ENCODE measurements at regions not wholly inside any gene's neighbourhood (a gene's known extent, or its start where the extent isn't known, plus 50 kb on each side); places are given as distances from the start of the nearest gene placed in this dataset.
"Not testable (repeated sequence)": the region's sequence is repeated elsewhere in the genome, so short reads cannot be mapped to it uniquely, and the experiment has no call there.

GRCh38 chr10:7046615-7047014 is 364.2 kb downstream of the SFMBT2 start:
- peaks cover 39% of the 10 kb centered on the region for H3K36me3 Mint-ChIP-seq
- no peaks in the 10 kb centered on the region for H3K27me3 Mint-ChIP-seq
- H3K4me3 Mint-ChIP-seq, result peak overlapping the region; percentile 64
- H3K27ac Mint-ChIP-seq, result peak overlapping the region; percentile 97 to 99
- ATAC-seq (peak; percentile 71 to 77), DNase-seq (ENCODE audit: low spot score) (no peak)
- peaks cover 3% of the 10 kb centered on the region for H3K9me3 Mint-ChIP-seq
- H3K4me1 Mint-ChIP-seq (ENCODE audit: low read depth in 2 of 2), result peaks cover 72 to 74% of the 10 kb centered on the region in 2 donors

DNA sequence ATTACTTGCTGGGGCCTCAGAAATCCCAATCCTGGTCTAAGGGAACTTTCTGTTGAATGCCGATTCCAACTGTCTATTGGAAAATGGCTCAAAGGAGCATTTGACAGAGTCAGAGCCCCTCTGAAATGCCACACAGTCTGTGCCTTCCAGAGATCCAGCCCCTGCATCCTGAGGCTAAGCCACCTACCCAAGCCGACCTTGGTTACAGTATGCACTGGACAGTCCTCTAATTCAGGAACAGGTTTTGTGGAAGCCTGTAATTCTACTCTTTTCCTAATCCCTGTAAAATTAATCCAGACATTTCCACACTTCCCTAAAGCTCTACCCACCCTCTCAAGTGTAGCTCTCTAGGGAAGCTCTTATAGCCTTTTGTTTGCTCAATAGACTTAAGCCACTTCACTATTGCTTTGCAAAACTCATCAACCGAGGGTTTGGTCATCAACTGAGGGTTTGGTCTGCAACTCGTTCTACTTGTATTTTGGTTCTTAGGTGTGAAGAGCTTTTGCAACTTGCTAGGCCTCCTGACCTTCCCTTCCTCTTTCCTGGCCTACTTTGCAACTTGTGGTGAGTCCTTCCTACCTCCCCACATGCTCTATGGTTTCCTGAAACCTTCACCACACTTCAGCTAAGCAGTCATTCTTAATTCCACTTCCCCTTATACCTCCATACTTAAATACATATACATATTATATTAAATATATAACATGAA is 364.8 kb downstream of the SFMBT2 start:
- ATAC-seq (peak; percentile 89 to 92), DNase-seq (ENCODE audit: low spot score) (peak; percentile 86)
- Mint-ChIP-seq H3K4me3 (peak overlapping the region; percentile 64), H3K27ac (peak overlapping the region; percentile 97 to 99), H3K9me3 (peaks cover 6% of the 10 kb centered on the region), H3K4me1 (ENCODE audit: low read depth in 2 of 2) (peaks cover 74% of the 10 kb centered on the region in 2 donors), H3K36me3 (peaks cover 42% of the 10 kb centered on the region), H3K27me3 (no peaks in the 10 kb centered on the region)

GRCh38 chr10:7043055-7043653 is 367.7 kb downstream of the SFMBT2 start:
- H3K4me1 Mint-ChIP-seq (ENCODE audit: low read depth in 2 of 2), result peaks cover 91 to 97% of the 10 kb centered on the region in 2 donors
- ATAC-seq (no peak), DNase-seq (ENCODE audit: low spot score) (no peak)
- H3K4me3 Mint-ChIP-seq, result peak overlapping the region; percentile 47
- H3K27ac Mint-ChIP-seq, result peak overlapping the region; percentile 97 to 99
- peaks cover 3% of the 10 kb centered on the region for H3K9me3 Mint-ChIP-seq
- no peaks in the 10 kb centered on the region for H3K27me3 Mint-ChIP-seq
- peaks cover 37% of the 10 kb centered on the region for H3K36me3 Mint-ChIP-seq

GRCh38 chr10:7042419-7043054 is 368.3 kb downstream of the SFMBT2 start:
- ATAC-seq, result no peak
- no peaks in the 10 kb centered on the region for H3K27me3 Mint-ChIP-seq
- peaks cover 35% of the 10 kb centered on the region for H3K36me3 Mint-ChIP-seq
- no peak for DNase-seq (ENCODE audit: low spot score)
- H3K4me3 Mint-ChIP-seq, result peak overlapping the region; percentile 47
- H3K9me3 Mint-ChIP-seq, result peaks cover 3% of the 10 kb centered on the region
- H3K27ac Mint-ChIP-seq, result peak overlapping the region; percentile 97 to 99
- peaks cover 89 to 95% of the 10 kb centered on the region in 2 donors for H3K4me1 Mint-ChIP-seq (ENCODE audit: low read depth in 2 of 2)

DNA sequence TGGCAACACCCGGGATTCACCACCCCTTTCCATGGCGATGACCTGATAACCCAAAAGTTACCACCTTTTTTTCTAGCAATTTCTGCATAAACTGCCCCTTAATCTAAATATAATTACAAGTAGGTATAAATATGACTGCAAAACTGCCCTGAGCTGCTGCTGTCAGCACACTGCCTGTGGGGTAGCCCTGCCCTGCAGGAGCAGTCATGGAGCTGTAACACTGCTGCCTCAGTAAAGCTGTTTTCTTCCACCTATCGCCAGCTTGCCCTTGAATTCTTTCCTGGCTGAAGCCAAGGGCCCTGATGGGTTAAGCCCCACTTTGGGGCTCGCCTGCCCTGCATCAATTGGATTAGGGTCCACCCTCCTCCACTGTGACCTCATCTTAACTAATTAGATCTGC is 368.8 kb downstream of the SFMBT2 start:
- Mint-ChIP-seq H3K4me3 (peak overlapping the region; percentile 30), H3K27ac (peak overlapping the region; percentile 97 to 99), H3K9me3 (peaks cover 3% of the 10 kb centered on the region), H3K4me1 (ENCODE audit: low read depth in 2 of 2) (peaks cover 89 to 93% of the 10 kb centered on the region in 2 donors), H3K36me3 (peaks cover 35% of the 10 kb centered on the region), H3K27me3 (no peaks in the 10 kb centered on the region)
- DNase-seq (ENCODE audit: low spot score), result no peak
- no peak for ATAC-seq

- no peak for DNase-seq (ENCODE audit: low spot score)
- Mint-ChIP-seq H3K4me1 (ENCODE audit: low read depth in 2 of 2) (peaks cover 90 to 93% of the 10 kb centered on the region in 2 donors), H3K9me3 (peaks cover 3% of the 10 kb centered on the region), H3K27me3 (no peaks in the 10 kb centered on the region), H3K27ac (peak overlapping the region; percentile 97 to 99), H3K4me3 (no peak overlapping the region), H3K36me3 (peaks cover 40% of the 10 kb centered on the region)
- ATAC-seq, result no peak
These were observed 370.2 kb downstream of the SFMBT2 start for GRCh38 chr10:7040681-7041080.

- H3K36me3 Mint-ChIP-seq, result peaks cover 41% of the 10 kb centered on the region
- peak overlapping the region; percentile 61 for H3K4me3 Mint-ChIP-seq
- no peaks in the 10 kb centered on the region for H3K27me3 Mint-ChIP-seq
- DNase-seq (ENCODE audit: low spot score) (no peak), ATAC-seq (no peak)
- H3K9me3 Mint-ChIP-seq, result peaks cover 5% of the 10 kb centered on the region
- peak overlapping the region; percentile 97 to 99 for H3K27ac Mint-ChIP-seq
- H3K4me1 Mint-ChIP-seq (ENCODE audit: low read depth in 2 of 2), result peaks cover 93 to 94% of the 10 kb centered on the region in 2 donors
These were observed 371.0 kb downstream of the SFMBT2 start for GRCh38 chr10:7039859-7040258.

DNA sequence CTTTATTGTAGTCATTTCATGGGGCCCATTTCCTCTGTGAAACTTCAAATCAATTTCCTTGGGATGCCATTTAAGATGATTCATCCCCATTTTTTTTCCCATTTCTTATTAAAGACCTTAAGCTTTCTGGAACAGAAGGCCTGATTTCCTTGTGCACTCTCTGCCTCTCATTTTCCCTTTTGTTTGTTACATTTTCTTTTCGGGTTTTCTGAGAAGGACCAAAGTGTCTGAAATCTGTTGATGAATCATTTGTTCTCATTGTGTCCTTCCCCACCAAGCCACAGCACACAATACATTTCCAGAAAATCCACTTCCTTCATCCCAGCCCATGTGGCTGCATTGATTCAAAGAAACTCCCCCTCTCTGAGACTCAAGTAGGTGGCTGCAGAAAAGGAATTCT is 372.4 kb downstream of the SFMBT2 start:
- Mint-ChIP-seq H3K9me3 (peaks cover 6% of the 10 kb centered on the region), H3K27me3 (no peaks in the 10 kb centered on the region), H3K4me1 (ENCODE audit: low read depth in 2 of 2) (peaks cover 92 to 95% of the 10 kb centered on the region in 2 donors), H3K27ac (peak overlapping the region; percentile 97 to 99), H3K4me3 (peak overlapping the region; percentile 73), H3K36me3 (peaks cover 52% of the 10 kb centered on the region)
- DNase-seq (ENCODE audit: low spot score) (no peak), ATAC-seq (no peak)

DNA sequence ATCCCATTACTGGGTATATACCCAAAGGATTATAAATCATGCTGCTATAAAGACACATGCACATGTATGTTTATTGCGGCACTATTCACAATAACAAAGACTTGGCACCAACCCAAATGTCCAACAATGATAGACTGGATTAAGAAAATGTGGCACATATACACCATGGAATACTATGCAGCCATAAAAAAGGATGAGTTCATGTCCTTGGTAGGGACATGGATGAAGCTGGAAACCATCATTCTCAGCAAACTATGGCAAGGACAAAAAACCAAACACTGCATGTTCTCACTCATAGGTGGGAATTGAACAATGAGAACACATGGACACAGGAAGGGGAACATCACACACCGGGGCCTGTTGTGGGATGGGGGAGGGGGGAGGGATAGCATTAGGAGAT is 373.4 kb downstream of the SFMBT2 start:
- DNase-seq (ENCODE audit: low spot score); H3K9me3 Mint-ChIP-seq; H3K27me3 Mint-ChIP-seq; ATAC-seq: not testable (repeated sequence)
- H3K27ac Mint-ChIP-seq, result peak overlapping the region; percentile 97 to 99
- H3K36me3 Mint-ChIP-seq, result peaks cover 48% of the 10 kb centered on the region
- peaks cover 92 to 95% of the 10 kb centered on the region in 2 donors for H3K4me1 Mint-ChIP-seq (ENCODE audit: low read depth in 2 of 2)
- peak overlapping the region; percentile 30 for H3K4me3 Mint-ChIP-seq

DNA sequence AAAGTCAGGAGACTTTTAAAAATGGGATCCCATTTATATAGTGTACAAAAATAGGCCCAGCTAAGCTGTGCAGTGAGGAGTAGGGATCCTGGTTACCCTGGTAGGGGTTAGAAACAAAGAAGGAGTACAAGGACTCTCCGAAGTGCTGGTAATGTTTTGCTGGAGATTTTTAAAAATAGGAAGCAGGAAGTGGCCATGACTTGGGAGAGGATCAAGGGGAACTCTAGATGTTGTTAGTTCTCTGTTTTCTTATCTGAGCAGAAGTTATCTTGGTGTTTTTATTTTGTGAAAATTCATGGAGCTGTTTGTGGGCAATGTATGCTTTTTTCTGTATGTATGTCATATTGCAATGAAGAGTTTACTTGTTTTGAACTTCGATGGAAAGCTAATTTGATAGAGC is 373.9 kb downstream of the SFMBT2 start:
- no peak for DNase-seq (ENCODE audit: low spot score)
- H3K4me3 Mint-ChIP-seq, result peak overlapping the region; percentile 30

GRCh38 chr10:7035126-7035761 is 375.6 kb downstream of the SFMBT2 start:
- H3K4me1 Mint-ChIP-seq (ENCODE audit: low read depth in 2 of 2), result peaks cover 87 to 93% of the 10 kb centered on the region in 2 donors
- DNase-seq (ENCODE audit: low spot score), result peak; percentile 76

More for the DNA sequence above, 373.9 kb downstream of the SFMBT2 start:
- H3K27me3 Mint-ChIP-seq, result no peaks in the 10 kb centered on the region
- H3K4me1 Mint-ChIP-seq (ENCODE audit: low read depth in 2 of 2), result peaks cover 92 to 95% of the 10 kb centered on the region in 2 donors
- ATAC-seq, result no peak
- peaks cover 6% of the 10 kb centered on the region for H3K9me3 Mint-ChIP-seq
- H3K36me3 Mint-ChIP-seq, result peaks cover 48% of the 10 kb centered on the region
- peak overlapping the region; percentile 97 to 99 for H3K27ac Mint-ChIP-seq

DNA sequence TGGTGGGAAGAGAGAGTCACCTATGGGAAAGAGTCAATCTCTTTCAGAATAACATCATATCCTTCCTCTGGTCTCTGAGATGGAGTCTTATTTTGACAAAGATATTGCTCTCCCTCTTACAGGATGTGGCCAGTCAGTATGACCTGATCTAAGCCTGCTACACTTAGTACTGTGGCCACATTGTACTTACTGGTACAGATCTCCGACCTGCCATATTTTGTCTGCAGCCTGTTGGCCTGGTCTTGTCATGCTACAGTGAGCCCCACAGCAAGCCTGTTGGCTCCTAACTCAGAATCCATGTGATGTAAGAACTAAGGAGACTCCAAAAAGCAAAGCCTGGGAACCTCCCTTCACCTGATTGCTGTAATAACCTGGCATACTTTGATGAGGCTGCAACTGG is 377.8 kb downstream of the SFMBT2 start:
- Mint-ChIP-seq H3K9me3 (peaks cover 11% of the 10 kb centered on the region), H3K4me1 (ENCODE audit: low read depth in 2 of 2) (peaks cover 86 to 93% of the 10 kb centered on the region in 2 donors), H3K27me3 (no peaks in the 10 kb centered on the region), H3K4me3 (peak overlapping the region; percentile 84), H3K36me3 (peaks cover 58% of the 10 kb centered on the region), H3K27ac (peak overlapping the region; percentile 97 to 99)
- peak; percentile 71 for DNase-seq (ENCODE audit: low spot score)
- peak; percentile 46 to 79 for ATAC-seq

More at GRCh38 chr10:7035126-7035761, 375.6 kb downstream of the SFMBT2 start:
- peak overlapping the region; percentile 97 to 99 for H3K27ac Mint-ChIP-seq
- H3K9me3 Mint-ChIP-seq, result peaks cover 6% of the 10 kb centered on the region
- peaks cover 48% of the 10 kb centered on the region for H3K36me3 Mint-ChIP-seq
- peak overlapping the region; percentile 68 for H3K4me3 Mint-ChIP-seq
- no peaks in the 10 kb centered on the region for H3K27me3 Mint-ChIP-seq
- peak; percentile 64 to 74 for ATAC-seq

- H3K9me3 Mint-ChIP-seq, result peaks cover 11% of the 10 kb centered on the region
- no peaks in the 10 kb centered on the region for H3K27me3 Mint-ChIP-seq
- ATAC-seq (peak; percentile 78 to 87), DNase-seq (ENCODE audit: low spot score) (no peak)
- peaks cover 54% of the 10 kb centered on the region for H3K36me3 Mint-ChIP-seq
- peak overlapping the region; percentile 97 to 99 for H3K27ac Mint-ChIP-seq
- H3K4me3 Mint-ChIP-seq, result peak overlapping the region; percentile 96
- peaks cover 77 to 91% of the 10 kb centered on the region in 2 donors for H3K4me1 Mint-ChIP-seq (ENCODE audit: low read depth in 2 of 2)
These were observed 380.5 kb downstream of the SFMBT2 start for GRCh38 chr10:7030134-7030855.
